Loucy (cell line): ENCODE measurements at regions not wholly inside any gene's neighbourhood (a gene's known extent, or its start where the extent isn't known, plus 50 kb on each side); places are given as distances from the start of the nearest gene placed in this dataset.

Experiments
- H2AFZ ChIP-seq: fragments of 200-600 bp; sonication (generic); 2 replicates; pipeline ENCODE4 v1.6.0; 2016; ENCODE audit warnings: antibody characterized with exemption, mild to moderate bottlenecking, low read length, moderate library complexity
- H3F3A ChIP-seq: fragments of 200-600 bp; 2 replicates; pipeline ENCODE4 v1.6.0; 2016; ENCODE audit warnings: antibody characterized with exemption, low read depth, mild to moderate bottlenecking
- H3K27me3 ChIP-seq: fragments of 200-600 bp; sonication (generic); 2 replicates; pipeline ENCODE4 v1.6.1; 2014; ENCODE audit warnings: low read length, mild to moderate bottlenecking; ENCODE audit not compliant: insufficient read depth, poor library complexity, severe bottlenecking
- H3K36me3 ChIP-seq: fragments of 200-600 bp; sonication (generic); 2 replicates; pipeline ENCODE4 v1.6.1; 2016; ENCODE audit warnings: low read length; ENCODE audit not compliant: insufficient read depth
- H3K4me1 ChIP-seq: fragments of 200-600 bp; sonication (generic); 2 replicates; pipeline ENCODE4 v1.5.1; 2014; ENCODE audit warnings: low read length, mild to moderate bottlenecking; ENCODE audit not compliant: insufficient read depth, poor library complexity, severe bottlenecking
- H3K4me2 ChIP-seq: fragments of 200-600 bp; sonication (generic); 2 replicates; pipeline ENCODE4 v1.6.0; 2014; ENCODE audit warnings: antibody characterized with exemption, low read length, low read depth, mild to moderate bottlenecking; ENCODE audit not compliant: poor library complexity, severe bottlenecking
- H3K4me3 ChIP-seq: fragments of 200-600 bp; sonication (generic); 2 replicates; pipeline ENCODE4 v1.5.1; 2014; ENCODE audit warnings: low read length, mild to moderate bottlenecking, mixed read lengths; ENCODE audit not compliant: poor library complexity, severe bottlenecking
- H3K79me2 ChIP-seq: fragments of 200-600 bp; sonication (generic); 2 replicates; pipeline ENCODE4 v1.6.1; 2014; ENCODE audit warnings: low read length; ENCODE audit not compliant: insufficient read depth
- H3K9ac ChIP-seq: fragments of 200-600 bp; sonication (generic); 2 replicates; pipeline ENCODE4 v1.6.0; 2014; ENCODE audit warnings: mild to moderate bottlenecking, low read depth, low read length, moderate library complexity; ENCODE audit not compliant: poor library complexity, severe bottlenecking
- H3K9me2 ChIP-seq: fragments of 200-600 bp; sonication (generic); replicated peaks from 2 replicates; pipeline ENCODE4 v1.6.1; 2016; ENCODE audit warnings: low read depth, low read length, mixed read lengths
- H3K9me3 ChIP-seq: fragments of 200-600 bp; sonication (generic); 2 replicates; pipeline ENCODE4 v1.6.1; 2014; ENCODE audit warnings: mild to moderate bottlenecking, antibody characterized with exemption, low read length, low read depth; ENCODE audit not compliant: insufficient read depth
- H4K20me1 ChIP-seq: fragments of 200-600 bp; sonication (generic); 2 replicates; pipeline ENCODE4 v1.6.0; 2014; ENCODE audit warnings: antibody characterized with exemption, low read length, mild to moderate bottlenecking; ENCODE audit not compliant: insufficient read depth, poor library complexity, severe bottlenecking
- CTCF ChIP-seq: fragments of 200-600 bp; sonication (generic); conservative IDR thresholded peaks from 2 replicates; pipeline ENCODE4 v1.5.1; 2014; ENCODE audit warnings: mild to moderate bottlenecking, antibody characterized with exemption, low read length
- EZH2phosphoT487 ChIP-seq: fragments of 200-600 bp; IDR thresholded peaks from 2 replicates; pipeline ENCODE4 v1.6.1; 2018; ENCODE audit warnings: antibody characterized with exemption, mild to moderate bottlenecking, moderate library complexity, borderline replicate concordance

GRCh38 chr2:15869396-15869795 is 71.0 kb upstream of the MYCN start:
- Histone ChIP-seq H3K36me3 (no peaks in the 10 kb centered on the region), H4K20me1 (no peaks in the 10 kb centered on the region), H2AFZ (no peak overlapping the region), H3K9me3 (no peaks in the 10 kb centered on the region), H3K9ac (no peak overlapping the region), H3K79me2 (no peaks in the 10 kb centered on the region), H3K4me3 (no peak overlapping the region), H3K4me1 (no peaks in the 10 kb centered on the region), H3K4me2 (no peak overlapping the region), H3K27me3 (no peaks in the 10 kb centered on the region), H3K9me2 (no peaks in the 10 kb centered on the region), H3F3A (no peaks in the 10 kb centered on the region)
- TF ChIP-seq CTCF: no peak
- no peak for TF ChIP-seq EZH2phosphoT487

- Histone ChIP-seq H3K79me2 (no peaks in the 10 kb centered on the region), H3K9me2 (no peaks in the 10 kb centered on the region), H4K20me1 (no peaks in the 10 kb centered on the region), H3K9ac (no peak overlapping the region), H3F3A (no peaks in the 10 kb centered on the region), H3K9me3 (no peaks in the 10 kb centered on the region), H3K4me3 (no peak overlapping the region), H3K27me3 (no peaks in the 10 kb centered on the region), H3K4me2 (no peak overlapping the region), H3K36me3 (no peaks in the 10 kb centered on the region), H3K4me1 (no peaks in the 10 kb centered on the region), H2AFZ (no peak overlapping the region)
- TF ChIP-seq CTCF: no peak
- TF ChIP-seq EZH2phosphoT487: no peak
Measured at GRCh38 chr2:15869871-15870270, 70.5 kb upstream of the MYCN start.

- TF ChIP-seq CTCF (no peak), EZH2phosphoT487 (no peak)
- H3K9me2 ChIP-seq: no peaks in the 10 kb centered on the region
Measured at GRCh38 chr2:15870565-15870964, 69.8 kb upstream of the MYCN start.

More at GRCh38 chr2:15870565-15870964, 69.8 kb upstream of the MYCN start:
- H2AFZ ChIP-seq: no peak overlapping the region
- no peaks in the 10 kb centered on the region for H3K27me3 ChIP-seq
- no peaks in the 10 kb centered on the region for H3K79me2 ChIP-seq
- no peaks in the 10 kb centered on the region for H4K20me1 ChIP-seq
- no peak overlapping the region for H3K4me3 ChIP-seq
- no peaks in the 10 kb centered on the region for H3F3A ChIP-seq
- H3K4me1 ChIP-seq: no peaks in the 10 kb centered on the region
- no peak overlapping the region for H3K9ac ChIP-seq
- no peaks in the 10 kb centered on the region for H3K36me3 ChIP-seq
- no peak overlapping the region for H3K4me2 ChIP-seq
- H3K9me3 ChIP-seq: no peaks in the 10 kb centered on the region
